Stomach (tissue), 8 donors: ENCODE measurements at regions not wholly inside any gene's neighbourhood (a gene's known extent, or its start where the extent isn't known, plus 50 kb on each side); places are given as distances from the start of the nearest gene placed in this dataset.

Experiments
- DNase-seq, 2 donors: peaks; one replicate each; pipeline versions ENCODE4 v3.0.0 to v3.0.0-alpha.2; 2013 to 2019
- H3K27ac ChIP-seq, 5 donors: fragments of 200-600 bp in 4 of 5; sonication (generic) in 4 of 5; one replicate each; pipeline ENCODE4 v1.5.1; 2013 to 2019; ENCODE audit warnings: mild to moderate bottlenecking in 1 of 5, moderate library complexity in 1 of 5
- H3K27me3 ChIP-seq, 3 donors: fragments of 200-600 bp; sonication (generic); one replicate each; pipeline ENCODE4 v1.5.1; 2017 to 2019; ENCODE audit warnings: mixed run types in 1 of 3
- H3K36me3 ChIP-seq, 4 donors: fragments of 200-600 bp; sonication (generic); 1 replicate in 3 of 4; 2 replicates in 1 of 4; pipeline ENCODE4 v1.5.1; 2016 to 2019
- H3K4me1 ChIP-seq, 4 donors: fragments of 200-600 bp; sonication (generic); one replicate each; pipeline ENCODE4 v1.5.1; 2016 to 2019
- H3K4me3 ChIP-seq, 4 donors: fragments of 200-600 bp; sonication (generic) in 3 of 4; one replicate each; pipeline ENCODE4 v1.5.1; 2016 to 2019; ENCODE audit warnings: mild to moderate bottlenecking in 1 of 4
- H3K9me3 ChIP-seq, 4 donors: fragments of 200-600 bp; sonication (generic); one replicate each; pipeline ENCODE4 v1.5.1; 2016 to 2019
- CTCF ChIP-seq, 7 experiments: fragments of 450-650 bp in 4 of 7; fragments of 200-600 bp in 3 of 7; sonication (generic) in 3 of 7; IDR thresholded peaks; one replicate each; pipeline ENCODE4 v1.5.1; 2016 to 2019; ENCODE audit warnings: antibody characterized with exemption in 7 of 7, control low read depth in 2 of 7, mild to moderate bottlenecking in 1 of 7
- EP300 ChIP-seq: sonication (generic); formaldehyde crosslinking; IDR thresholded peaks from one replicate; pipeline ENCODE4 v1.6.1; 2017; ENCODE audit warnings: antibody characterized with exemption
- POLR2A ChIP-seq, 4 donors: fragments of 450-650 bp; IDR thresholded peaks; one replicate each; pipeline ENCODE4 v1.6.1; 2016; ENCODE audit warnings: antibody characterized with exemption in 4 of 4, control low read depth in 2 of 4, mild to moderate bottlenecking in 1 of 4, moderate library complexity in 1 of 4
- POLR2AphosphoS5 ChIP-seq, 3 donors: sonication (generic); formaldehyde crosslinking; IDR thresholded peaks; one replicate each; pipeline ENCODE4 v1.6.1; 2016; ENCODE audit warnings: antibody characterized with exemption in 3 of 3
- WGBS, 5 donors: extraction: QIAGEN DNeasy Blood & Tissue Kit in 3 of 5; methylation state at CpG; one replicate each; pipeline versions ENCODE4 v1.1.5 to v1.1.7; 2013 to 2018; 5-methylcytosine and 5-hydroxymethylcytosine counted together
- intact Hi-C: fragments of 100-400 bp; cut with DNase I; formaldehyde crosslinking; loops from one replicate; pipeline ENCODE4 v1.15.1; 2023; ENCODE audit warnings: low total_unique reads
- donor health status: healthy with polysubstance abuse.
- donor health status: Bipolar disorder and iron deficiency.
- donor health status: healthy.

DNA sequence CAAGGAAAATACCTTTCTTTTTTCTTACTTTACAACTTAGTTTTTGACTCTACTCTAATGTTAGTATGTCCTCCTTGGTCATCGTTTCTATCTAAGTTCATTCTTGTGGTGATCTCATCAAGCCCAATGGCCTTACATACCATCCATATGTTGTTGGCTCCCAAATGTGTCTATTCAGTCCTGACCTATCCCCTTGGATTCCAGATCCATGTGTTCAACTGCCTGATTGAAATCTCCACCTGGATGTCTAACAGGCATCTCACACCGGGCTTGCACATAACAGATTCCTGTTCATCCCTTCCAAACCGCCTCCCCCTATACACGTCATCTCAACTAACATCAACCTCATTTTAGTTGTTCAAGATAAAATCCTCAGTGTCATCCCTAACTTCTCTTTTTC, 382.6 kb downstream of the SOX2 start:
- 92 to 94% (median 93%) methylated on average over 4 of the region's 4 CpGs for WGBS, 5 donors
- Histone ChIP-seq H3K9me3 (peaks cover 0 to 9% (median 0%) of the 10 kb centered on the region in 4 donors), H3K27me3 (no peaks in the 10 kb centered on the region), H3K4me1 (peaks cover 0 to 5% (median 0%) of the 10 kb centered on the region in 4 donors), H3K36me3 (no peaks in the 10 kb centered on the region), H3K4me3 (no peak overlapping the region), H3K27ac (no peak overlapping the region)
- no peak for DNase-seq
- intact Hi-C loops = no loop called here
- no peak for TF ChIP-seq POLR2A (IDR thresholded peaks at IDR 0.05)
- TF ChIP-seq EP300 = no peak
- TF ChIP-seq POLR2AphosphoS5 (IDR thresholded peaks at IDR 0.05) = no peak
- no peak for TF ChIP-seq CTCF (IDR thresholded peaks at IDR 0.05)

- Histone ChIP-seq H3K27me3 (no peaks in the 10 kb centered on the region), H3K9me3 (peaks cover 0 to 17% (median 10%) of the 10 kb centered on the region in 4 donors), H3K27ac (no peak overlapping the region), H3K36me3 (no peaks in the 10 kb centered on the region), H3K4me3 (no peak overlapping the region), H3K4me1 (no peaks in the 10 kb centered on the region)
- DNase-seq = no peak
- intact Hi-C loops = no loop called here
- WGBS, 5 donors = 55 to 81% (median 70%) methylated on average over 4 of the region's 4 CpGs
- no peak for TF ChIP-seq POLR2A (IDR thresholded peaks at IDR 0.05)
- no peak for TF ChIP-seq POLR2AphosphoS5 (IDR thresholded peaks at IDR 0.05)
Measured at GRCh38 chr3:182104881-182105280, 393.2 kb downstream of the SOX2 start.

- Histone ChIP-seq H3K4me3 (no peak overlapping the region), H3K9me3 (peaks cover 0 to 19% (median 10%) of the 10 kb centered on the region in 4 donors), H3K36me3 (no peaks in the 10 kb centered on the region), H3K4me1 (no peaks in the 10 kb centered on the region), H3K27ac (no peak overlapping the region), H3K27me3 (no peaks in the 10 kb centered on the region)
- TF ChIP-seq POLR2A (IDR thresholded peaks at IDR 0.05) (no peak), POLR2AphosphoS5 (IDR thresholded peaks at IDR 0.05) (no peak), EP300 (no peak), CTCF (IDR thresholded peaks at IDR 0.05) (no peak)
- no peak for DNase-seq
- 78 to 91% (median 85%) methylated on average over 4 of the region's 4 CpGs for WGBS, 5 donors
- intact Hi-C loops = no loop called here
Measured at GRCh38 chr3:182105875-182106274, 394.1 kb downstream of the SOX2 start.

GRCh38 chr3:182108371-182108770, 396.6 kb downstream of the SOX2 start:
- intact Hi-C loops = no loop called here
- Histone ChIP-seq H3K4me3 (no peak overlapping the region), H3K36me3 (no peaks in the 10 kb centered on the region), H3K9me3 (peaks cover 0 to 9% (median 6%) of the 10 kb centered on the region in 4 donors), H3K27me3 (no peaks in the 10 kb centered on the region), H3K27ac (no peak overlapping the region), H3K4me1 (no peaks in the 10 kb centered on the region)
- TF ChIP-seq POLR2AphosphoS5 (IDR thresholded peaks at IDR 0.05) (no peak), POLR2A (IDR thresholded peaks at IDR 0.05) (no peak), CTCF (IDR thresholded peaks at IDR 0.05) (no peak)
- DNase-seq = no peak

GRCh38 chr3:182111967-182112366, 400.2 kb downstream of the SOX2 start:
- H3K27ac ChIP-seq = no peak overlapping the region
- peaks cover 0 to 9% (median 6%) of the 10 kb centered on the region in 4 donors for H3K9me3 ChIP-seq
- no peak for DNase-seq
- intact Hi-C loops = no loop called here
- no peak overlapping the region for H3K4me3 ChIP-seq
- WGBS, 5 donors = 79 to 90% (median 86%) methylated on average over 4 of the region's 4 CpGs
- no peaks in the 10 kb centered on the region for H3K36me3 ChIP-seq
- TF ChIP-seq EP300 (no peak), POLR2AphosphoS5 (IDR thresholded peaks at IDR 0.05) (no peak), POLR2A (IDR thresholded peaks at IDR 0.05) (no peak), CTCF (IDR thresholded peaks at IDR 0.05) (no peak)
- no peaks in the 10 kb centered on the region for H3K27me3 ChIP-seq
- H3K4me1 ChIP-seq = no peaks in the 10 kb centered on the region
